Neural crest cell (in vitro differentiated cells): ENCODE measurements at regions not wholly inside any gene's neighbourhood (a gene's known extent, or its start where the extent isn't known, plus 50 kb on each side); places are given as distances from the start of the nearest gene placed in this dataset.
"Not testable (repeated sequence)": the region's sequence is repeated elsewhere in the genome, so short reads cannot be mapped to it uniquely, and the experiment has no call there.

ENCODE experiments used
- DNase-seq: peaks from one replicate; pipeline ENCODE4 v3.0.0; 2021; ENCODE audit warnings: low read depth, mixed read lengths, low spot score
- H3K27ac Mint-ChIP-seq: one replicate; pipeline ENCODE4 v1.8.0; 2021; ENCODE audit warnings: mild to moderate bottlenecking, mixed read lengths; ENCODE audit not compliant: unreplicated experiment
- H3K27me3 Mint-ChIP-seq: 2 replicates; pipeline ENCODE4 v1.8.0; 2021; ENCODE audit warnings: low read depth, mild to moderate bottlenecking, mixed read lengths
- H3K36me3 Mint-ChIP-seq: 2 replicates; pipeline ENCODE4 v1.8.0; 2021; ENCODE audit warnings: low read depth, mild to moderate bottlenecking, mixed read lengths
- H3K4me1 Mint-ChIP-seq: 2 replicates; pipeline ENCODE4 v1.8.0; 2021; ENCODE audit warnings: mixed read lengths
- H3K4me3 Mint-ChIP-seq: one replicate; pipeline ENCODE4 v1.8.0; 2021; ENCODE audit warnings: mild to moderate bottlenecking, mixed read lengths
- H3K9me3 Mint-ChIP-seq: 2 replicates; pipeline ENCODE4 v1.8.0; 2021; ENCODE audit warnings: mixed read lengths
- TF ChIP-seq, protein P1 (sequence below): fragments of 200-600 bp; sonication (generic); conservative IDR thresholded peaks from 2 replicates; pipeline ENCODE4 v1.5.0; 2021; ENCODE audit warnings: antibody characterized with exemption, mild to moderate bottlenecking

DNA sequence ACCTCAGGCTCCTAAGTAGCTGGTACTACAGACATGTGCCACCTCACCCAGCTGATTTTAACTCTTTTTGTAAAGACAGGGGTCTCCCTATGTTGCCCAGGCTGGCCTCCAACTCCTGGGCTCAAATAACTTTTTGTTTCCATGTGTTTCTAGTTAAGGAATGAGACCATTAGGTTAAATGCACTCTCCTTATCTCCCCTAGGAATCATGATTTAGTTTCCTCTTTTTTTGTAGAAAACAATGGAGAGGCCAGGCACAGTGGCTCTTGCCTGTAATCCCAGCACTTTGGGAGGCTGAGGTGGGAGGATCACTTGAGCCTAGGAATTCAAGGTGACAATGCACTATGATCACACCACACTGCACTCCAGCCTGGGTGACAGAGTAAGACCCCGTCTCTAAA, 198.8 kb upstream of the C2CD4B start:
- TF ChIP-seq, protein P1, sequence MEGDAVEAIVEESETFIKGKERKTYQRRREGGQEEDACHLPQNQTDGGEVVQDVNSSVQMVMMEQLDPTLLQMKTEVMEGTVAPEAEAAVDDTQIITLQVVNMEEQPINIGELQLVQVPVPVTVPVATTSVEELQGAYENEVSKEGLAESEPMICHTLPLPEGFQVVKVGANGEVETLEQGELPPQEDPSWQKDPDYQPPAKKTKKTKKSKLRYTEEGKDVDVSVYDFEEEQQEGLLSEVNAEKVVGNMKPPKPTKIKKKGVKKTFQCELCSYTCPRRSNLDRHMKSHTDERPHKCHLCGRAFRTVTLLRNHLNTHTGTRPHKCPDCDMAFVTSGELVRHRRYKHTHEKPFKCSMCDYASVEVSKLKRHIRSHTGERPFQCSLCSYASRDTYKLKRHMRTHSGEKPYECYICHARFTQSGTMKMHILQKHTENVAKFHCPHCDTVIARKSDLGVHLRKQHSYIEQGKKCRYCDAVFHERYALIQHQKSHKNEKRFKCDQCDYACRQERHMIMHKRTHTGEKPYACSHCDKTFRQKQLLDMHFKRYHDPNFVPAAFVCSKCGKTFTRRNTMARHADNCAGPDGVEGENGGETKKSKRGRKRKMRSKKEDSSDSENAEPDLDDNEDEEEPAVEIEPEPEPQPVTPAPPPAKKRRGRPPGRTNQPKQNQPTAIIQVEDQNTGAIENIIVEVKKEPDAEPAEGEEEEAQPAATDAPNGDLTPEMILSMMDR, result no peak
- no peak overlapping the region for H3K27ac Mint-ChIP-seq
- no peak overlapping the region for H3K4me3 Mint-ChIP-seq
- no peaks in the 10 kb centered on the region for H3K4me1 Mint-ChIP-seq
- no peaks in the 10 kb centered on the region for H3K9me3 Mint-ChIP-seq
- H3K36me3 Mint-ChIP-seq, result no peaks in the 10 kb centered on the region
- DNase-seq, result no peak
- no peaks in the 10 kb centered on the region for H3K27me3 Mint-ChIP-seq

DNA sequence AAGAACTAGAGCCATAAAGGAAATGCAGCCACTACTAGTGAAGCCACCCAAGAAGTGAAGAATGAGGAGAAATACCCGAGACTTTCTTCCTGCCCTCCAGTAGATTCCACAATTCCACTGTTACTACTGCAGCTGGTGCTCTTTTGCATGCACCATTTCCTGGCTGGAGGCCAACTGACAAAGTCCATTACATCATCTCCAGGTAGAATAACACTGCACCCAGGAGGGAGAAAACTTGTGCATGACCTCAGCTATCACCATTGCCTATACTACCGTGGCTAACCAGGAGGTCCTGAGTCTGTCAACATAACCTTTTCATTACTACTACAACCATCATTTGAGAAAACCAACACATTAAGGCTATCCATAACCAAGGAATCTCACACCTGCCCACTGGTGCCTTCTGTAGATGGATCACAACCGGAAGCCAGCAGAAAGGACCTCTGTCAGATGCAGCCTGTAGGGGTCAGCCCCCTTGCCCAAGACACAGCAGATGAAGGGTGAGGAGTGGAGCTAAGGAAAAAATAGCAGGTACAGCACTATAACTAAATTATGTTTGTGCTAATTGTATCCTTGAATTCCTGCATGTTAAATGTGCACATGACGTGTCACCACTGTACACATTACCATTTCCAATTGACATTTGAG, 200.8 kb upstream of the C2CD4B start:
- Mint-ChIP-seq H3K4me1 (no peaks in the 10 kb centered on the region), H3K9me3 (no peaks in the 10 kb centered on the region), H3K36me3 (no peaks in the 10 kb centered on the region), H3K4me3 (no peak overlapping the region), H3K27me3 (no peaks in the 10 kb centered on the region), H3K27ac (no peak overlapping the region)
- TF ChIP-seq, protein P1, result no peak
- no peak for DNase-seq

DNA sequence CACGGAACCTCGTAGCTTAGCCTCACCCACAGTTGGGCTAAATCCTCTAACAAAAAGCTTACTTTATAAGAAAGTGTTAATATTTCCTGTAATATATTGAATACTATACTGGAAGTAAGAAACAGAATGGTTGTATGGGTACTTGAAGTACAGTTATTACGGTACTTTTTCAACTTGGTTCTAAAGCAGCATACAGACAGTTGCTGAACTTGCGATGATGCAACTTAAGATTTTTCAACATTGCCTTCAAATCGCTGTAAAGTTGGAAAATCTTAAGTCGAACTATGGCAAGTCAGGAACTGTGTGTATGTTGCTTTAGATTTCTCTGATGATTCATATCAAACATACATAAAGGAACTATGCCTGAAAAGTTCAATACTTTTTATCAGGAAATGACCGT, 204.4 kb upstream of the C2CD4B start:
- H3K27me3 Mint-ChIP-seq, result no peaks in the 10 kb centered on the region
- no peaks in the 10 kb centered on the region for H3K9me3 Mint-ChIP-seq
- TF ChIP-seq, protein P1, result no peak
- H3K36me3 Mint-ChIP-seq, result no peaks in the 10 kb centered on the region
- DNase-seq, result no peak
- H3K4me3 Mint-ChIP-seq, result no peak overlapping the region
- peaks cover 3% of the 10 kb centered on the region for H3K4me1 Mint-ChIP-seq
- no peak overlapping the region for H3K27ac Mint-ChIP-seq

DNA sequence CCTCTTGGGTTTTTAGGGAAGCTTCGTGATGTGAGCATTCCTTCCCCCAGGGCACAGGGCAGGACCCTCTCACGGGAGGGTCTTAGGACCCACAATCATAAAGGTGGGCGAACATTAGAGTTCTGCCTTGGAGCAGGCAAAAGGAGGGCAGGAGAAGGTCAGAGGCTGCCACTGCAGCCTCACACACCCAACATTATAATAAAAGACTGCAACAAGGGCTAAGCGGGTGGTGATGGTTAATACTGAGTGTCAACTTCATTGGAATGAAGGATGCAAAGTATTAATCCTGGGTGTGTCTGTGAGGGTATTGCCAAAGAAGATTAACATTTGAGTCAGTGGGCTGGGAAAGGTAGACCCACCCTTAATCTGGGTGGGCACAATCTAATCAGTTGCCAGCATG, 206.6 kb upstream of the C2CD4B start:
- not testable (repeated sequence) for H3K9me3 Mint-ChIP-seq, H3K4me1 Mint-ChIP-seq

DNA sequence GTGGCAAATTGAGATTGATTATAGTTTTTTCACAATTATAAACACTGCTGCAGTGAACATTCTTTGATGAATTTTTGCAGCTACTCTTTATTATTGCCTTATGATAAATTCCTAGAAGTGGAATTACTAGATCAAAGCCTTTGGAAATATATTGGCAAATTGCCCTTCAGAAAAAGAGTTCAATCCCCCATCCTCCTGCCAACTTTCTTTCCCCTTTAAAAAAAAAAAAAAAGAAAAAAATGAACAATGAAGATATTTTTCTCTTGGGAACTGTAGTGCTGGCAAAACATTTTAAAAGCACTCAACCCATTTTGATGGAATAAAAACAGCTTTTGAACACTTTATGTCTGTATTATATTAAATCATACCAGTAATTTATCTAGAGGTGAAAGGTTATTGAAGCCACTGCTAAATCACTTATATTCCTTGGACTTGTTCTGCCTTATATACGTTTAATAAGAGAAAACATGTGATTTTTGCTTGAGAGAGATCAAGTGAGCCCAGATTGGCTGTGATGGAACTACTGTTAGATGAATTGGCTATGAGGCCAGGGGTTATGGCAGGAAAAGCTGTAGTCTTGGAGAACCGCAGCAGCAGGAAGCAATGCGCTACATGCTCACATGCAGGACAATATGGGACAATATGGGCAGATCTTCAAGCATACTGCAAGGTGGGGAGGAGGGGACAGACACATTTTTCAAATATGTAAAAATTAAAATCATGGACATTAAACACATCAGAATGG, 212.8 kb upstream of the C2CD4B start:
- peaks cover 26% of the 10 kb centered on the region for H3K27me3 Mint-ChIP-seq
- no peaks in the 10 kb centered on the region for H3K9me3 Mint-ChIP-seq
- H3K36me3 Mint-ChIP-seq, result no peaks in the 10 kb centered on the region
- no peak overlapping the region for H3K27ac Mint-ChIP-seq
- DNase-seq, result no peak
- H3K4me3 Mint-ChIP-seq, result no peak overlapping the region
- no peaks in the 10 kb centered on the region for H3K4me1 Mint-ChIP-seq
- TF ChIP-seq, protein P1, result no peak

More for the DNA sequence above, 206.6 kb upstream of the C2CD4B start:
- H3K36me3 Mint-ChIP-seq, H3K4me3 Mint-ChIP-seq, DNase-seq, H3K27ac Mint-ChIP-seq, H3K27me3 Mint-ChIP-seq: not testable (repeated sequence)
